Stimulated activated CD4-positive, alpha-beta T cell treated with anti-CD3 and anti-CD28 coated beads, Interleukin-12 subunit alpha, Interleukin-12 subunit beta, amount 100 ng/mL, for 48 hours (primary cell): ENCODE measurements at regions not wholly inside any gene's neighbourhood (a gene's known extent, or its start where the extent isn't known, plus 50 kb on each side); places are given as distances from the start of the nearest gene placed in this dataset.
A peak's percentile ranks its signal among the peaks of the same experiment; 100 is the strongest.
"Not testable (repeated sequence)": the region's sequence is repeated elsewhere in the genome, so short reads cannot be mapped to it uniquely, and the experiment has no call there.

ENCODE experiments used
- DNase-seq, 3 donors: peaks; one replicate each; pipeline ENCODE4 v3.0.0-alpha.2; 2020; ENCODE audit warnings: low read depth in 2 of 3, low spot score in 1 of 3

GRCh38 chr1:120357046-120357445, 57.8 kb upstream of the NBPF8 start:
- DNase-seq: peak in 2 of 3 donors; percentile 19 to 36

- not testable (repeated sequence) for DNase-seq
These were observed 58.7 kb upstream of the NBPF8 start for GRCh38 chr1:120356170-120356569.

DNA sequence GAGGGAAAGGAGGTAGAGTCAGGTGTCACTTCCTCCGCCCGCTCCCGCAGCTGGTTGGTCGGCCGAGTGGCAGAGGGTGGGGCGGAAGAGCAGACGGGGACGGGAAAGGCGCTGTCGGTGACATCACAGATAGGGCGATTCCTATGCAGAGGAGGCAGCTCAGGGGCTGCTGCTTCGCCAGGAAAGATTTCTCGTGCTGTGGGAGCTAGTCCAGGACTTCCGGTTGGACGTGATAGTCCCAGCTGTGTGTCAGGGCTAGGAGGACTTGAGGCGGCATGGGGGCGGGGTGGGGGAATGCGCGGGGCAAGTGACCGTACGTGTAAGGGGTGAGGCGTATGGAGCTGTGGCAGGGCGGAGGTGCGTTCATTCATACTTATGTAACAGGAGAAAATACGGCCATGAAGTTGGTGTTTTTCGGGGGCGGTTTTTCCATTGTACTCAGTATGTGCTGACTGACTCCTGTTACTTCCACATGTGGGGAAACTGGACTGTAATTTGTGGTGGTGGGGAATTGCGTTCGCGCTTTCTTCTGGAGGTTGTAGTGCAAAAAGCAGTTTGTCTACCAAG, 60.1 kb upstream of the NBPF8 start:
- DNase-seq: peak; percentile 32 to 59 (median 44)

DNA sequence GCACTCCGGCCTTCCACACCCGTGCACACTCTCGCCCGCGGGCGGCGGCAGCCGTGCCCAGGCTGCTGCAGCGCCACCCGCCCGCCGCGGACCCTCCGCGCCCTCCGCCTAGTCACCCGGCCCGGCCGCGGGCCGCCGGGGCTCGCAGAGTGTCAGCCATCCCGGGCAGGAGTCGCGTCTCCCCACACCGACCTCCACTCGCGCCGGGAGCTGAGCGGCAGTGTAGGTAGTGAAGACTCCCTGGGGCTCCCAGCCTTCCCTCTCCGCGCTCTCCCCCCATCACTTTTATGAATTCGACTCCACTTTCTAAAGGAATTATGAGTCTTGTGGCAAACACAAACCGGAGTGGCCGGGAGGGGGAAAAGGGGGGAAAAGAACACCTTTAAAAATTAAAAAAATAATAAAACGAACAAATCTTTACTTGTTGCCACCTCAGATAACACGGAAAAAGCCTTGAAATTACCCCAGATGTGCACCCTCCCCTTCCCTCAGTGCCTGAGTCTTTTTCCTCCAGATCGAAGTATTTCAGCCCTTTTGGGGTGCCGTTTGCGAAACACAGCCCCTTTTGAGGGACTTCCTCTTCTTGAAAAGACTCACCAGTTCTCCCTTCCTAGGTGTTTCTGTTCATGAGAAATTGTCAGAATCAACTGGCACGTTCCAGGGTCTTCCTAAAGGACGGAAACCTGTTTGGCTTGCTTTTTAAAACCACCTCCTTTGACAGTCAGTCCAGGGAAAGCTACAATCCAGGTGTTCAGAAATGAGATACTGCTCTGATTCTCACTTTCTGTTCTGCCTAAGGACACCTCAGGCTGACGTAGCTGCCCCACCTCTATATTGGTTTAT, 72.4 kb upstream of the NBPF8 start:
- DNase-seq: not testable (repeated sequence)

DNA sequence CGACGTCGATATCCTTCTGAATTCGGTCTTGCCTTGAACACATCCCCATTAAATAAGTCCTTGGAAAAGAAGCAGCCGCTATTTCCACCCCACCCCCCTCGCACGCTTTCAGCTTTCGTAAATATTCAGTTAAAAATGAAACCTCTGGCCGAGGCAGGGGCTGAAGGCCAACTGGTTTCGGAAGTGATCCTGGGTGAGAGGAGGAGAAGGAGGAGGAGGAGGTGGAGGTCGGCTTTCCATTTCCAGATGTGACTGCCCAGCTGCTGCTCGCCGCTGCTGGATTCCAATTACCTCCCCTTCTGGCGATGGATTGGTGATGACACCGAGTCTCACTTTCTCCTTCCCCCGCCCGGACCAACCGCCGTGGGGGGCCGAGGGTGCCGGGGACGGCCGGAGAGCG, 73.1 kb upstream of the NBPF8 start:
- DNase-seq: not testable (repeated sequence)

DNA sequence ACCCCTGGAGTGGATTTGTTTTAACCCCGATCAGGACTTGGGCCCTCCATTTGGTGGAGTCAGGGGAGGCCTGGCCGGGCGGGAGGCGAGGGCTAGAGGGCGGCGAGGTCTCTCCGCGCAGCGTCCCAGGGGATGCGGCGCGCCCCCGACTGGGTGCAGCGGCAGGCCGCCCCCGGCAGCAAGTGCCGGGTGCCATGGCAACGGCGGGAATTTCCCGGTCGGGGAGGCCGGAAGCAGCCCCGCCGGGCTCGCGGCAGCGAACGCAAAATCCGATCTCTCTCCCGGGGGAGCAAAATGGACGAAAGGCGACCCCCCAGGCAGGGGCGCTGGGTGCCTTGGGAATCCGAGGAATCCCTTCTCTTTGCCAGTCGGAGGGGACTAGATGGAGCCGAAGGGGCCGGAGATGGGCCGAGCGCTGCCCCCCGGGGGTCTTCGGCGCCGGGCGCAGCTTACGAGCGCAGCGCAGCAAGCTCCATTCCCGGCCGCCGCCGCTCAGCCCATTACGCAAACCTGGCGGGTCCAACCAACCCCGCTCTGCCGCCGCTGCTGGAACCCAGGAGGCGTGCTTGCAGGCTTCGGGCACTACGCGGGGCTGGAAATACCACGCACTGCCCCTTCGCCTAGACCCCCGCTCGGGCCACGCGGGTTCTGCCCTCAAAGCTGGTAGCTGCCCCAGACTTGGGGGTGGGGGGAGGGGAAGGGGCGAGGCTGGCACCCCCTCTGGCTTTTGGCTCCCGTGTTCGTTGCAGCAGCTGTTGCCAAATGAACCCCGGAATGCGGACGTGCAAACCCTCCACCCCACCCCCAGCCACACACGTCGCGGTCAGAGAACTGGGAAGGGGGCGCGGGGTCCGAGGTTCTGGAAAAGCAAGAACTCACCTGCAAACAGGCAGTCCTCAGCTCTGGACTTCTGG, 73.7 kb upstream of the NBPF8 start:
- peak in 1 of 3 donors; percentile 15 for DNase-seq

DNA sequence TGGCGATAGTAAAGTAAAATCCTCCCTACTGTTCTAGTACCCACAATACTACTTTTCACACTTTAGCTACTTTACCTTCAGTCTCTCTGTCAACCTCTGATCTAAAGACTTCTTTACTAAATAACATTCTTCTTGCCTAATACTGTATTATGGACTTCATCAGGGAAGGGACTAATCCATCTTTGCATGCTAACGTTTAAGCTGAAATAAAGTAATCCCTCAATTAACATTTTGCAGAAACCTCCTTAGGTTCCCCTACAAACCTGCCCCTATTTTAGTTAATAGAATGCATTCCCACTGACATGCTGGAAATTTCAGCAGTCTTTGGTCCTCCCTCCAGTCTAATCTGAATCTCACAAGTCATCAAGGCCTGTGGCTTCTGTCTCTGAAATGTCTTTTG, 99.1 kb upstream of the NBPF8 start:
- not testable (repeated sequence) for DNase-seq

- DNase-seq: not testable (repeated sequence)
These were observed 102.9 kb upstream of the NBPF8 start for GRCh38 chr1:120311930-120312329.

- DNase-seq: not testable (repeated sequence)
These were observed 105.8 kb upstream of the NBPF8 start for GRCh38 chr1:120308940-120309578.

- not testable (repeated sequence) for DNase-seq
These were observed 109.8 kb upstream of the NBPF8 start for GRCh38 chr1:120305046-120305445.

DNA sequence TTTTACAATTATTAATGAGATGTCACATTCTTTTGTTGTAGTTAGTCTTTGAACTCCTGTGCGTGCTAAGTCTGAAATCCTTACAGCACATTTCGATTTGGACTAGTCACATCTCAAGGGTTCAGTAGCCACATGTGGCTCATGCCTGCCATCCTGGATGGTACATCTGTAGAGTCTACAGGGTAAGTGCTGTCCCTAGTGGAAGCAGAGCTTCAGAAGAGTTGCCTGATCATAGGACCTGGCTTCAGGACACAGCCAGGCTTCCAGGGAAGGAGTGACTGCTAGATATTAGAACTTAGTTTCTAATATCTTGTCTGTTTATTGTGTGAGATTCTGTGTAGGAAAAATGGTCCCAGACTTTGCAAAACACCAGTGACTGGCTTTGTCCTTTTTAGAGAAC, 110.5 kb upstream of the NBPF8 start:
- DNase-seq: not testable (repeated sequence)

- DNase-seq: not testable (repeated sequence)
These were observed 115.3 kb upstream of the NBPF8 start for GRCh38 chr1:120299433-120300057.

- not testable (repeated sequence) for DNase-seq
These were observed 116.3 kb upstream of the NBPF8 start for GRCh38 chr1:120298487-120298886.

- DNase-seq: not testable (repeated sequence)
These were observed 117.4 kb upstream of the NBPF8 start for GRCh38 chr1:120297345-120297953.

DNA sequence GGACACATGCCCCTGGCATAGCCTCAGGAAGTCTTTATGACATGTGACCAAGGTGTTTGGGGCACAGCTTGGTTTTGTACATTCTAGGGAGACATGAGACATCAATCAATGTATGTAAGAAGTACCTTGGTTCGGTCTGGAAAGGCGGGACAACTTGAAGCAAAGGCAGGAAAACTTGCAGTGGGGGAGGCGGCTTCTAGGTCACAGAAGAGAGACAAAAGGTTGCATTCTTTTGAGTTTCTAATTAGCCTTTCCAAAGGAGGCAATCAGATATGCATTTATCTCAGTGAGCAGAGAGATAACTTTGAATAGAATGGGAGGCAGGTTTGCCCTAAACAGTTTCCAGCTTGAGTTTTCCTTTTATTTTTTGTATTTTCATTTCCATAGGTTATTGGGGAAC, 113.8 kb upstream of the SEC22B start:
- not testable (repeated sequence) for DNase-seq

DNA sequence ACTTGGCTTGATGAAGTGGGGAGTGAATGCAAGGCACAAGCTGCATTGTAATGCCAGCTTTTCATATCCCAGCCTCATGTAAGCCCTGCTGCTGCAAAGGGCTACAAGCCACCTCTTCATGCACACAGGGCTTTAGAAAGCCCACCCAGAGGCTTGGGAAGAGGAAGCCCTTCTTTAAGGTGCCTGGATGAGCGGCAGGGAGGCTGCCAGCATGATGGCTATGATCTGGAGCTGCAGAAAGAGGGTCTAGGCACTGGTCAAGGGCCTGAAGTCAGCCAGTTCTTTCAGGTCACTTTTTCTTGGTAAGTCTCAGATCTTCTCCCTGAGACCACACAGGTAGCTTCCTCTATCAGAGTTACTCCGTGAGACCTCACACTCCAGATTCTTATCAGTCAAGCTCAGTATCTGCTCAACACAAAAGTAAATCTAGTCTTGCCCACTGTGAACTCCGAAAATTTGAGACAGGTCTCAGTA, 113.3 kb upstream of the SEC22B start:
- DNase-seq: not testable (repeated sequence)

GRCh38 chr1:120288814-120289600, 112.7 kb upstream of the SEC22B start:
- DNase-seq: not testable (repeated sequence)

DNA sequence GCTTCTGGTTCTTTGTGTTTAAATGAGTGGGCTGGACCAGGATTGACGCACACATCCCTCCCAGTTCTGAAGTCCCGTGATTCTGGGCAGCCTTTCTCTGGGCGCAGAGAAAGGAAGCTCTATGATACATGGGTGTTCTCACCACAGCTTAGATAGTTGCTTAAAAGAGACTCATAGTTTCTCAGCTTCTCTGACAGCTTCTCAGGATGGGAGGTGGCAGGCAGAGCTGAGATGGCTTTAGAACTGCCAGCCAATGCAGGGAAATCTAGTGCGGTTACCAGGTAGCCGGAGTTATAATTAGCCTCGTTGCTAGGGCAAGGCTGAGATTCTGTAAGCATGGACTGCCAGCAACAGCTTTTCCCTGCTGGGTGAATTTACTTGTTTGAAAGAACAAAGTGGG, 111.8 kb upstream of the SEC22B start:
- not testable (repeated sequence) for DNase-seq
